ENCODE measurements at regions not wholly inside any gene's neighbourhood (a gene's known extent, or its start where the extent isn't known, plus 50 kb on each side); places are given as distances from the start of the nearest gene placed in this dataset.

DNA sequence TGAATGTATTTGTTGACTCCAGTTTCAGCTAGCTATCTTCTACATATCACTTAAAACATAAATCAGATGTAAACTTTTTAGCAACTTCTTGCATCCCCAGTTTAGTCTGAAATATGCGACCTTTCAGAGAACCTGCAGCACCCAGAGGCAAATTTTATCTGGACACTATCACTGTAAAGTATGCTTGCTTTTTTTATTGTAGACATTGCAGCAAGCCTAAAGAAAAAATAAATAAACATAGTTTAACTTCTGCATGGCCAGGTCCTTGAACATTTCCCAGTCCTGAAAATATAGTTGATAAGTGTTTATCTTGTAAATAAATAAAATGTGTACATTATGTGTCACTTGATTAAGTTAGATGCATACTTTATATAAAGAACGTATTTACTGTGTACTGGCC is 1829.4 kb downstream of the PCDH9 start:
- H4K20me1 ChIP-seq (ENCODE audit: control insufficient read depth, insufficient read depth, low read depth, low read length) = no peaks in the 10 kb centered on the region
- no peaks in the 10 kb centered on the region for H3K79me2 ChIP-seq (ENCODE audit: control insufficient read depth, low read length)
- TF ChIP-seq, protein P1, sequence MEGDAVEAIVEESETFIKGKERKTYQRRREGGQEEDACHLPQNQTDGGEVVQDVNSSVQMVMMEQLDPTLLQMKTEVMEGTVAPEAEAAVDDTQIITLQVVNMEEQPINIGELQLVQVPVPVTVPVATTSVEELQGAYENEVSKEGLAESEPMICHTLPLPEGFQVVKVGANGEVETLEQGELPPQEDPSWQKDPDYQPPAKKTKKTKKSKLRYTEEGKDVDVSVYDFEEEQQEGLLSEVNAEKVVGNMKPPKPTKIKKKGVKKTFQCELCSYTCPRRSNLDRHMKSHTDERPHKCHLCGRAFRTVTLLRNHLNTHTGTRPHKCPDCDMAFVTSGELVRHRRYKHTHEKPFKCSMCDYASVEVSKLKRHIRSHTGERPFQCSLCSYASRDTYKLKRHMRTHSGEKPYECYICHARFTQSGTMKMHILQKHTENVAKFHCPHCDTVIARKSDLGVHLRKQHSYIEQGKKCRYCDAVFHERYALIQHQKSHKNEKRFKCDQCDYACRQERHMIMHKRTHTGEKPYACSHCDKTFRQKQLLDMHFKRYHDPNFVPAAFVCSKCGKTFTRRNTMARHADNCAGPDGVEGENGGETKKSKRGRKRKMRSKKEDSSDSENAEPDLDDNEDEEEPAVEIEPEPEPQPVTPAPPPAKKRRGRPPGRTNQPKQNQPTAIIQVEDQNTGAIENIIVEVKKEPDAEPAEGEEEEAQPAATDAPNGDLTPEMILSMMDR (IDR thresholded peaks at IDR 0.05; ENCODE audit: low read depth, low read length, poor library complexity, severe bottlenecking) = no peak
- TF ChIP-seq EZH2phosphoT487 (IDR thresholded peaks at IDR 0.05; ENCODE audit: borderline replicate concordance, low read length) = no peak
- no peak overlapping the region for H3K4me3 ChIP-seq (ENCODE audit: low read length)
- H3F3A ChIP-seq (ENCODE audit: control insufficient read depth, insufficient read depth) = no peaks in the 10 kb centered on the region
- peaks cover 5% of the 10 kb centered on the region; the same call in 1 of the 2 replicates for H3K4me1 ChIP-seq (ENCODE audit: control insufficient read depth, low read length)
- no peaks in the 10 kb centered on the region for H3K36me3 ChIP-seq (ENCODE audit: control insufficient read depth, low read length)
- no peaks in the 10 kb centered on the region for H3K27me3 ChIP-seq (ENCODE audit: control insufficient read depth, low read length)
- H3K27ac ChIP-seq (ENCODE audit: low read depth, low read length) = no peak overlapping the region
- no peak overlapping the region for H3K4me2 ChIP-seq (ENCODE audit: low read length)
- no peaks in the 10 kb centered on the region; the same call in 1 of the 2 replicates for H3K9me3 ChIP-seq (ENCODE audit: control insufficient read depth, insufficient read depth, low read length)
- no peaks in the 10 kb centered on the region for H3K9me2 ChIP-seq (replicated peaks; ENCODE audit: control insufficient read depth, low read length)

DNA sequence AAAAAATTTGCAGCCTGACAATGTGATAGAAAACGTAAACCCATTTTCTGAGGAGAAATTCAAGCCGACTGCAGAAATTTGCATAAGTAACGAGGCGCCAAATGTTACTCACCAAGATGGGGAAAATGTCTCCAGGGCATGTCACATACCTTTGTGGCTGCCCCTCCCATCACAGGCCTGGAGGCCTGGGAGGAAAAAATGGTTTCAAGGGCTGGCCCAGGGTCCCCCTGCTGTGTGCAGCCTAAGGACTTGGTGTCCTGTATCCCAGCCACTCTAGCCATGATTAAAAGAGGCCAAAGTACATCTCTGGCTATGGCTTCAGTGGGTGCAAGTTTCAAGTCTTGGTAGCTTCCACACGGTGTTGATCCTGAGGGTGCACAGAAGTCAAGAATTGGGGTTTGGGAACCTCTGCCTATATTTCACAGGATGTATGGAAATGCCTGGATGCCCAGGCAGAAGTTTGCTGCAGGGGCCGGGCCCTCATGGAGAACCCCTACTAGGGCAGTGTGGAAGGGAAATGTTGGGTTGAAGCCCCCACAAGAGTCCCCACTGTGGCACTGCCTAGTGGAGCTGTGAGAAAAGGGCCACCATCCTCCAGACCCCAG is 1842.3 kb downstream of the PCDH9 start:
- Histone ChIP-seq H3K4me3 (ENCODE audit: low read length) (no peak overlapping the region), H3K79me2 (ENCODE audit: control insufficient read depth, low read length) (no peaks in the 10 kb centered on the region), H3K36me3 (ENCODE audit: control insufficient read depth, low read length) (no peaks in the 10 kb centered on the region), H4K20me1 (ENCODE audit: control insufficient read depth, insufficient read depth, low read depth, low read length) (no peaks in the 10 kb centered on the region), H3K27me3 (ENCODE audit: control insufficient read depth, low read length) (no peaks in the 10 kb centered on the region), H3K4me1 (ENCODE audit: control insufficient read depth, low read length) (no peaks in the 10 kb centered on the region), H3K27ac (ENCODE audit: low read depth, low read length) (no peak overlapping the region), H3K9me3 (ENCODE audit: control insufficient read depth, insufficient read depth, low read length) (no peaks in the 10 kb centered on the region), H3F3A (ENCODE audit: control insufficient read depth, insufficient read depth) (no peaks in the 10 kb centered on the region), H3K4me2 (ENCODE audit: low read length) (no peak overlapping the region), H3K9me2 (replicated peaks; ENCODE audit: control insufficient read depth, low read length) (no peaks in the 10 kb centered on the region)
- TF ChIP-seq, protein P1 (IDR thresholded peaks at IDR 0.05; ENCODE audit: low read depth, low read length, poor library complexity, severe bottlenecking) = no peak
- TF ChIP-seq EZH2phosphoT487 (IDR thresholded peaks at IDR 0.05; ENCODE audit: borderline replicate concordance, low read length) = no peak

DNA sequence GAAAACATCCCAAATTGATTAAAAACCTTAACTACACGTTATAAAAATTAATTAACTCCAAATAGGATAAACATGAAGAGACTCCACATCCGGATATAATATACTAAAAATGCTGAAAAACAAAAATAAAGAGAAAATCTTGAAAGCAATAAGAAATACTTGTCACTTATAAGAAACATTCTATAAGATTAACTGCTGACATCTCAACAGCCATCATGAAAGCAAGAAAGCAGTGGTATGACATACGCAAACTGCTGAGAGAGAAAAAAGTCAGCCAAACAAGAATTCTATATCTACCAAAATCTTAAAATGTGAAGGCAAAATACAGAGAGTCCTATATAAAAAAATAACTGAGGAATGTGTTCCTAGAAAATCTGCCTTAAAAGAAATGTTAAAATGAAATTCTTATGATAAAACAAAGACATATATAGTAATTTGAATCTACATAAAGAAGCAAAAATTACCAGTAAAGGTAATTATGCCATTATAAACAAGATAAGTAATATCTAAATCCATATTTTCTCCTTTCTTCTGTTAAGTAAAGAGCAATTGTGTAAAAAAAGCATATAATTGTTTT is 1851.1 kb downstream of the PCDH9 start:
- peaks cover 3% of the 10 kb centered on the region; the same call in 1 of the 2 replicates for H3K9me3 ChIP-seq (ENCODE audit: control insufficient read depth, insufficient read depth, low read length)
- TF ChIP-seq, protein P1 (IDR thresholded peaks at IDR 0.05; ENCODE audit: low read depth, low read length, poor library complexity, severe bottlenecking) = no peak
- TF ChIP-seq EZH2phosphoT487 (IDR thresholded peaks at IDR 0.05; ENCODE audit: borderline replicate concordance, low read length) = no peak
- H3K4me3 ChIP-seq (ENCODE audit: low read length) = no peak overlapping the region
- no peak overlapping the region for H3K27ac ChIP-seq (ENCODE audit: low read depth, low read length)
- no peak overlapping the region for H3K4me2 ChIP-seq (ENCODE audit: low read length)
- H4K20me1 ChIP-seq (ENCODE audit: control insufficient read depth, insufficient read depth, low read depth, low read length) = no peaks in the 10 kb centered on the region
- no peaks in the 10 kb centered on the region for H3K9me2 ChIP-seq (replicated peaks; ENCODE audit: control insufficient read depth, low read length)
- no peaks in the 10 kb centered on the region for H3K4me1 ChIP-seq (ENCODE audit: control insufficient read depth, low read length)
- no peaks in the 10 kb centered on the region for H3K27me3 ChIP-seq (ENCODE audit: control insufficient read depth, low read length)
- no peaks in the 10 kb centered on the region for H3K79me2 ChIP-seq (ENCODE audit: control insufficient read depth, low read length)
- H3F3A ChIP-seq (ENCODE audit: control insufficient read depth, insufficient read depth) = no peaks in the 10 kb centered on the region
- H3K36me3 ChIP-seq (ENCODE audit: control insufficient read depth, low read length) = no peaks in the 10 kb centered on the region
